ENCODE measurements at regions not wholly inside any gene's neighbourhood (a gene's known extent, or its start where the extent isn't known, plus 50 kb on each side); places are given as distances from the start of the nearest gene placed in this dataset.

GRCh38 chr7:131859147-131859821 lies 302.9 kb upstream of the PODXL start:
- Histone ChIP-seq H3K9ac (replicated peaks; ENCODE audit: extremely low read depth, insufficient read depth, low read length) (no peak overlapping the region), H3K36me3 (ENCODE audit: control insufficient read depth in 2 of 2, extremely low read depth in 1 of 2, insufficient read depth in 2 of 2, low read length in 2 of 2) (no peaks in the 10 kb centered on the region), H3K4me3 (replicated peaks in 1 of 3; ENCODE audit: insufficient read depth in 1 of 3, low read depth in 1 of 3, low read length in 3 of 3) (no peak overlapping the region), H4K20me1 (replicated peaks; ENCODE audit: control insufficient read depth, extremely low read depth, insufficient read depth, low read length) (no peaks in the 10 kb centered on the region), H3K9me3 (replicated peaks; ENCODE audit: control insufficient read depth, insufficient read depth, low read length) (no peaks in the 10 kb centered on the region), H3K9me1 (replicated peaks; ENCODE audit: control insufficient read depth, extremely low read depth, insufficient read depth, low read length) (no peaks in the 10 kb centered on the region), H3K4me1 (ENCODE audit: control insufficient read depth, extremely low read depth, insufficient read depth, low read length) (peaks cover 17% of the 10 kb centered on the region), H2AFZ (ENCODE audit: low read depth, low read length) (peak overlapping the region; percentile 14), H3K27ac (ENCODE audit: insufficient read depth, low read depth, low read length) (no peak overlapping the region), H3K4me2 (ENCODE audit: insufficient read depth, low read length) (peak overlapping the region; percentile 1), H3K79me2 (ENCODE audit: control insufficient read depth, insufficient read depth, low read length) (no peaks in the 10 kb centered on the region), H3K27me3 (ENCODE audit: control insufficient read depth in 2 of 2, insufficient read depth in 2 of 2, low read length in 2 of 2) (peaks cover 5 to 12% of the 10 kb centered on the region in 2 experiments)
- TF ChIP-seq CTCF (IDR thresholded peaks at IDR 0.05; ENCODE audit: extremely low read depth in 1 of 2, insufficient read depth in 1 of 2, low read depth in 1 of 2, low read length in 2 of 2) (peak; percentile 82 to 92), POLR2A (IDR thresholded peaks at IDR 0.05; ENCODE audit: low read depth, low read length) (no peak), FOS (IDR thresholded peaks at IDR 0.05; ENCODE audit: borderline replicate concordance, insufficient read depth, low read length) (peak; percentile 64), GATA2 (IDR thresholded peaks at IDR 0.05; ENCODE audit: insufficient read depth, insufficient read length, low read depth, low read length) (no peak), EZH2 (IDR thresholded peaks at IDR 0.05; ENCODE audit: borderline replicate concordance, low read depth, low read length, severe bottlenecking) (no peak), MYC (IDR thresholded peaks at IDR 0.05; ENCODE audit: low read depth, low read length) (no peak), JUN (IDR thresholded peaks at IDR 0.05; ENCODE audit: borderline replicate concordance, insufficient read depth, insufficient read length, low read depth) (no peak), MAX (IDR thresholded peaks at IDR 0.05; ENCODE audit: insufficient read depth, insufficient read length) (no peak), POLR2AphosphoS5 (IDR thresholded peaks at IDR 0.05; ENCODE audit: insufficient read depth, low read depth, low read length) (no peak)
- DNase-seq (ENCODE audit: low read depth, low spot score) (peak; percentile 82), FAIRE-seq (peak; percentile 88)
- intact Hi-C loops (cut with micrococcal nuclease) (loop anchor here (1.0 to 5.0 kb wide), 5 partner anchors 167 to 721 kb away; no protein-coding TSS in a partner anchor), dilution Hi-C loops (cut with MboI; ENCODE audit: extremely low pct_ligation_motif_present, low sequenced_read_pairs) (no loop called here)
- no TSS peak for BruUV-seq (replicated peaks)
- POLR2A ChIA-PET, result no interaction called here
- CTCF ChIA-PET, result interaction anchor here (0.6 to 5.1 kb wide), 83 partner anchors 8 to 1575 kb away, joined by 3 to 90 read pairs (median 6); partner anchors contain the start of gene PLXNA4
